SU-DHL-6 (cell line): ENCODE measurements at regions not wholly inside any gene's neighbourhood (a gene's known extent, or its start where the extent isn't known, plus 50 kb on each side); places are given as distances from the start of the nearest gene placed in this dataset.

Experiments
- EZH2phosphoT487 ChIP-seq: fragments of 200-600 bp; sonication (generic), shearing (Covaris generic); conservative IDR thresholded peaks from 2 replicates; pipeline ENCODE4 v1.6.1; 2018; ENCODE audit warnings: mild to moderate bottlenecking, antibody characterized with exemption, low read length, moderate library complexity, mixed read lengths
- TF ChIP-seq, protein P1 (sequence below): fragments of 200-600 bp; sonication (generic); IDR thresholded peaks from one replicate; pipeline ENCODE4 v1.5.1; 2017; ENCODE audit warnings: antibody characterized with exemption, mild to moderate bottlenecking, low read length, moderate library complexity; ENCODE audit not compliant: insufficient read depth, poor library complexity, severe bottlenecking

DNA sequence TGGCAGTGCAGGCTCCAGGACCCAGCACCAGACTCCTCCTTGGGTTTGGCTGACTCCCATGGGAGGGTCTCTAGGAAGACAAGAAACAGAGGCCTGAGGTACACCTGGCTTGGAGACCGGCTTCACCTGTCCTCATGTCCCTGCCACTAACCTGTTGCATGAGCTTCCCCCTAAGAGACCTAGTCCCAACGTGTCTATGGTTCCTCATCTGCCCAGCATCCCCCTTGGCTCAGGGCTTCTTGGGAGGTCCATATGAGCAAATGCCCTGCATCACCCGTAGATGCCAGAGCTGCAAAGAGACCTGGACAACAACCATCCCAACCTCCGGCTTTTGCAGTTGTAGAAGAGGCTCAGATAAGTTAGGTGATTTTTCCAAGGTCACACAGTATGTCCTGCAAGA, 123.5 kb downstream of the BUD13 start:
- TF ChIP-seq, protein P1, sequence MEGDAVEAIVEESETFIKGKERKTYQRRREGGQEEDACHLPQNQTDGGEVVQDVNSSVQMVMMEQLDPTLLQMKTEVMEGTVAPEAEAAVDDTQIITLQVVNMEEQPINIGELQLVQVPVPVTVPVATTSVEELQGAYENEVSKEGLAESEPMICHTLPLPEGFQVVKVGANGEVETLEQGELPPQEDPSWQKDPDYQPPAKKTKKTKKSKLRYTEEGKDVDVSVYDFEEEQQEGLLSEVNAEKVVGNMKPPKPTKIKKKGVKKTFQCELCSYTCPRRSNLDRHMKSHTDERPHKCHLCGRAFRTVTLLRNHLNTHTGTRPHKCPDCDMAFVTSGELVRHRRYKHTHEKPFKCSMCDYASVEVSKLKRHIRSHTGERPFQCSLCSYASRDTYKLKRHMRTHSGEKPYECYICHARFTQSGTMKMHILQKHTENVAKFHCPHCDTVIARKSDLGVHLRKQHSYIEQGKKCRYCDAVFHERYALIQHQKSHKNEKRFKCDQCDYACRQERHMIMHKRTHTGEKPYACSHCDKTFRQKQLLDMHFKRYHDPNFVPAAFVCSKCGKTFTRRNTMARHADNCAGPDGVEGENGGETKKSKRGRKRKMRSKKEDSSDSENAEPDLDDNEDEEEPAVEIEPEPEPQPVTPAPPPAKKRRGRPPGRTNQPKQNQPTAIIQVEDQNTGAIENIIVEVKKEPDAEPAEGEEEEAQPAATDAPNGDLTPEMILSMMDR = no peak
- no peak for TF ChIP-seq EZH2phosphoT487
